Stimulated activated CD8-positive, alpha-beta memory T cell treated with anti-CD3 and anti-CD28 coated beads, Interleukin-15, amount 100 ng/mL, for 4 hours (primary cell): ENCODE measurements at regions not wholly inside any gene's neighbourhood (a gene's known extent, or its start where the extent isn't known, plus 50 kb on each side); places are given as distances from the start of the nearest gene placed in this dataset.

Experiments
- DNase-seq, 2 donors: peaks; one replicate each; pipeline ENCODE4 v3.0.0-alpha.2; 2020; ENCODE audit warnings: low read depth in 2 of 2

DNA sequence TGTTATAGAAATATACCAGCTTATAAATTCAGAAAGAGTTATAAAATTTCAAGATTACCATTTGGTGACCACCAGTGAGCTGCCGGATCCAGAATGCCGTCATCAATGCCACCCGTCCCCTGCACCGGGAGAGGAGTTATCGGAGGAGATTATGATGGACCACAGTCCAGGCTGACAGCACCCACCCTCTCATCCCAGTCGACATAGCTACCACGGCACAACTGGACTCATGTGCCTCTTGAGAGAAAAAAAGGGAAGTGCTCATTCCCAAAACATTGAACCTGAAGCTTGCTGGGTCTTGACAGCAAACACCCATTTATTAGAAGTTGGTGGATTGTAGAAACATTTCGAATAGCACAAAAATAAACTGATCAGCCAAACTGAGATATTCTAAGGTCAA lies 1331.5 kb downstream of the TBC1D22A start:
- DNase-seq = no peak

- no peak for DNase-seq
Observed at GRCh38 chr22:48092866-48093265, 1330.4 kb downstream of the TBC1D22A start.

DNA sequence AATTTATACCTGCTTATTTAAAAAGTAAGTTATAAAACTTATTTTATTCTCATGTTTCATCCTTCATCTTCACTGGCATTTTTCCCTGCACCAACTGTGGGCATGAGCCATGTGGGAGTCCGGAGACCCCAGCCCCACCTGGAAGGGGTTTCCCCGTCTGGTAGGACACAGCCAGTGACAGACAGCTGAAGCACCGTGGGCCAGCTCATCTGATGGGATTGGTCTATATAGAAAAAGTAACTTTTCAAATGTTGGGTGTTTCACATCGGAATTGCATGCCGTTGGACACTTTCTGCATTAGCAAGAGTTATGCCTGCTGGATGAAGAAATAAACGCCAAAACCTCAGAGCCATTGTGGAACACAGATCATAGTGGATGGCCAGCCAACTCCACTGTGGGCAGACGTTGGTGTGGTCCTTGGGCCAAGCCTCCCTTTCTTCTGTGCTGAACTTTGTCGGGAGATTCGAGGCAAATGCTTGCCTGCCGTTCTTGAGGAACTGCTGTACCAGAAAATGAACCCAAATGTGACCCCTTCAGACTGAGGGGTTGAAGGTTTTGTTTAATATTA lies 1329.3 kb downstream of the TBC1D22A start:
- no peak for DNase-seq

DNA sequence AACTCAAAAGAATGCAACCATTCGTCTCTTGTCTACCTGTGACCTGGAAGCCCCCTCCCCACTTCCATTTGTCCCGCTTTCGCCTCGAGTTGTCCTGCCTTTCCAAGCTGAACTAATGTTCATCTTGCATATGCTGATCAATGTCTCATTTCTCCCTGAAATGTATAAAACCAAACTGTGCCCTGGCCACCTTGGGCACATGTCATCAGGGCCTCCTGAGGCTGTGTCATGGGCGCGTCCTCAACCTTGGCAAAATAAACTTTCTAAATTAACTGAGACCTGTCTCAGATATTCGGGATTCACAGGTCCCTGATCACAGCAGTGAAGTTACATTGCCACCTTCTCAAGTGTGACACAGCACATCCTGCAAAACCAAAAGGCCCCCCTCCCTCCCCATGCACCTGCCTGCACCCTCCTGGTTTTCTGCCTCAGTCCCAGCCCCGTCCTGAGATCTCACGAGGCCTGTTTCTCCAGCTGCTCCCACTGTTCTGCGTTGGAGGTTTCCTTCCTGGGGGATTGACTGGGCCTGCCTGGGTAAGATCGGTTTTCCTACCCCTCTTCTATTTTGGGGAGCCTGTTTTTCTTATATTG lies 1328.7 kb downstream of the TBC1D22A start:
- no peak for DNase-seq

DNA sequence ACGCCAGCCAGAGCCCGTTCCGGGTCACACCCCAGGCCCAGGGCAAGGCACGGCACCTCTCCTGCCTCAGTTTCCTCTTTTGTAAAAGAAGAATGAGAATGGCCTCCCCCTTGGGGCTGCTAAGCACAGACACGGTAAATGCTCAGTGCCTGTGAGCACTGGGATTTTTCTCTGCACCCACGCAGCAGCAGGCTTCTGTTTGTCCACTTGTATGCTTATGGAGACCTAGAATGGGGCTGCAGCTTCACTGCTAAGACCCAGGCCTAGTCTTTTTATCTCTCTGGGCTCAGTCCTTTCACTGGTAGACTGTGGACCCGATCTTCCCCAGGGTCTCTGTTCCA lies 1327.9 kb downstream of the TBC1D22A start:
- no peak for DNase-seq

- DNase-seq = no peak
Observed at GRCh38 chr22:48089601-48090331, 1327.3 kb downstream of the TBC1D22A start.

DNA sequence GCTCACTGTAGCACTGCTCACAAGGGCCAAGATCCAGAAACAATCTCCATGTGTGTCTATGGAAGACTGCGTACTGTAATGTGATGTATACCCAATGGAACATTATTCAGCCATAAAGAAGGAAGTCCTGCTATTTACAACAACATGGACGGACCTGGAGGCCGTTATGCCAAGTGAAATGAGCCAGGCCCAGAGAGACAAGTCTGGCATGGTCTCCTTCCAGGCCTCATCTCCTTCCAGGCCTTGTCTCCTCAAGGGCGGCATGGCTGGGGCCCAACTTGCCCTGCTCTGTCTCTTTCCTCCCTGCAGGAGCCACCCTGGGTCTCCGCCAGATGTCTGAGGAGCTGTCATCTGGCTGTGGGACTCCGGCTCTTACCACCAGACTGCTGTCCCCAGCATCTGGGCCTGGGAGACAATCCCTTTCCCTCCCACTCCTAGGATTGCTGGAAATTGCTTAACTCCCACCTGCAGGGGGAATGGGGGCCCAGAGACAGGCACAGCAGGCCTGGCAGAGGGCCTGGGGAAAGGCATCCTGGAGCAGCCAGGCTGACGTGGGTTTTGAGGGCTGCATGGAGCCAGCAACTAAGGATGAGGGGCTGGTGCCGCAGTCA lies 1326.6 kb downstream of the TBC1D22A start:
- DNase-seq = no peak

DNA sequence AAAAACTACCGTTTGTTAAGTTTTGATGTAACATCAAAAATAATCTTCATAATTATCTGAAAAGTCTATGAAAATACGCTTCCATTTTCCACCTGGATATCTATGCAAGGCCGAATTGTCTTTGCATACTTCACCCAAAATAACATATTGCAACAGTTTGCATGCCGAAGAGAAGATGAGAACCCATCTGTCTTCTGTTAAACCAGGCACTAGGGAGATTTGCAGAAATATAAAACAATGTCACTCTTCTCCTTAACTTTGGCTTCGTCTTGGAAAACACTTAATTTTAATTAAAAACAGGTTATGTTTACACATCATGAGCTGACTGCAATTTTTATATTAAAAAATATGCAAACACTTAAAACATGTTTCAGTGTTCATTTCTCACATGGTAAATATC lies 1325.8 kb downstream of the TBC1D22A start:
- no peak for DNase-seq

DNA sequence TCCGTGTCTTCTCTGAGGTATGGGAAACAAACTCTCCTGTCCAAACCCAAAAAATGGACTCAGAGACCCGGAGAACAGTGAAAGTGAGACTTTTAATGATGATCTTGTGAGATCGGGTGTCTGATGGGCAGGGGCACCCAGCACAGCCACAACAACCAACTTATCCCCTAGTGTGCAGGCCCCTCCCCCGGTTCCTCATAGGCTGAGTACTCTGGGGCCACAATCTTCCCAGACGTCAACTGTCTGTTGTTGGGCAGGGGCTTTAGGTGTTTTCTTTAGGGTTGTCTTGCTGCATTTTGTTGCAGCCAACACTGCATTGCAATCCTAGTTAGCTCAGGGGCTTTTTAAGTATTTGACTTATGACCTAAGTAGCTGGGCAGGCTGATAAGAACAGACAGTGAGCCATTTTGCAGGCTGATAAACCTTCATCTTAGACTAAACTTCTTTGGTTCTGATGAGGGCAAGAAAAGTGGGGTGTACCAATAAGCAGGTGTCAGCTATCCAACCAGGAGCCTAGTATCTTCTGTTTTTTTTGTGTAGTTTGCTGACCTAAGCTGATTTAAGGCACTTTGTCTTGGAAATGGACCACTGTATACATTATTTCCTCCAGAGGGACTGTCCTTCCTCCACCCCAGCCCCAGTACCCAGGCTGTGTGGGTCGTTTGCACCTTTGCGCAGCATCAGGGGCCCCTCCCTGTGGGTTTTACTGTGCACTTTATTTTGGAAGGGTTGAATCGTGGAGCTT lies 1323.6 kb downstream of the TBC1D22A start:
- DNase-seq = no peak

DNA sequence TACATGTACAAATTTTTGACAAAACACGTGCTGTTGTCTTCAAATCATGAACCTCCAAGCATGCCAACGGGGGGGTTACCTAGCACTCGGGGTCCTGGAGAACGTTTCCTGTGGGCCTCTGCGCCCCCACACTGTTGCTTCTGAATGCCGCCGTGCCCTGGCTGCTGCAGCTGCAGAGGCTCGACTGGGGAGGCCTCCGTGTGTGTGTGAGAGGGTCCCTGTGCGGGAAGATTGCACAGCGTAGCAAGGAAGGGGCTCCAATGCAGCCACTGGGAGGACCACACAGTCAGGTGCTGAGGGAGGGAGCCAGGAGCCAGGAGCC lies 1322.2 kb downstream of the TBC1D22A start:
- no peak for DNase-seq

DNA sequence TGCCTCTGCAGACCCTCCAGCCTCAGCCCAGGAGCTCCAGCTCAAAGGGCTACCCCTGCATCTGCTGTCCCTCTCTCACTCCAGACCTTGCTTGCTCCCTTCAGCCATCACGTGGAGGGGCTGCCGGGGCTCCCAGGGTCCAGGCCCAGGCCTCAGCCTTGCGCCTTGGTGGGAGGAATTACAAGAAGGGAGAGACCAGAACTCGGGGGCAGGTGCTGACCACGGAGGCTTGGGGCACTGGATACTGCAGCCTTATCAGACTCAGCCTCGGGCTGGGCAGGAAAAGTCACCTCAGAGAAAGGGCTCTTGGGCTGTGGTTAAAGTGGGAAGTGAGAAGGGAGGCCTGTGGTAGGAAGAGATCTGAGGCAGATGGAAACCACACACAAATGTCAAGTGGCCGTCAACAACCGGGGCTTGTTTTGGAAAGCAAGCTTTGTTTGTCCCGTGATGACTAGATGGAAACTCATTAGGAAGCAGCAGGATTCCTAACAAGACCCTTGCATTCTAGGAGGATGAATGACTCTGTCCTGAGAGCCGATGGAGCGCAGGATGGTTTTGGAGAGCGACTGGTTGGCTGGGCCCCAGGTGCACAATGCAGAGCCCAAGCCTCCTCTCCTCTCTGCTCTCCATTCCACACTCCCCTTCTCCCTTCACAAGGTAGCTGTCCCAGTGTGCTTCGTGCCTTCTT lies 1321.7 kb downstream of the TBC1D22A start:
- no peak for DNase-seq

GRCh38 chr22:48083502-48083901 lies 1321.1 kb downstream of the TBC1D22A start:
- no peak for DNase-seq

DNA sequence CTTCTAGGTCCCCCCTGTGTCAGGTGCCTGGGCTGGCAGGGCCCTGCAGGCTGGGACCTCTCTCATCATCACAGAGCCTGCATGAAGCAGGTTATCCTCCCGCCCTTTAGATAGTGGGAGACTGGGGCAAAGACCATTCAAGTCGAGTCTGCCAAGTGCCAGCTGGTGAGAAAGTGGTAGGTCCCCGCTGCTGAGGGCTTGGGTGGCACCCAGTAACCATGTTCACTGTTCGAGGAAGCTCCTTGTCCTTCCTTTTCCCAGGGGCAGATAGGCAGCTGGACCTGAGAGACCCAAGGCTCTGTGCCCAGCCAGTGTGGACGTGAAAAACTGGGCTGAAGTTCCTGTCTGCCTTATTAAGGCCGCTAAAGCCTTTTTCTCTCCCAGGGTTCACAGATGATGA lies 1319.8 kb downstream of the TBC1D22A start:
- DNase-seq = no peak

DNA sequence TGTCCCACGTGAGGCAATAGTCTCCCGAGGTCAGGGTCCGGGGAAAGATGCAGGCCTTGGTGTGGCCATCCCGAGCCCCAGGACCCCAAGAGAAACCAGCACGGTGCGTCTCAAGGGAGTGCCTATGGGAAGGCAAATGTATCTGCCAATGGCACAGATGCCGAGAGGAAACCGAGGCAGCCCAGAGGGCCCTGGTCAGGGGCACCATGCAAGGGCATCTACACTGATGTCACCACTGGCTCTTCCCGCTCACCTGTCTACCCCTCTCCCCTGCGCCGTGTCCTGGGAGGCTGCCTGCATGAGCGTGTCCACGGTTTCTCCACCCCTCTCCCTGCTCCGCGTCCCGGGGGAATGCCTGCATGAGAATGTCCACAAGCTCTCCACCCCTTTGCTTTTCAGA lies 1318.8 kb downstream of the TBC1D22A start:
- no peak for DNase-seq

DNA sequence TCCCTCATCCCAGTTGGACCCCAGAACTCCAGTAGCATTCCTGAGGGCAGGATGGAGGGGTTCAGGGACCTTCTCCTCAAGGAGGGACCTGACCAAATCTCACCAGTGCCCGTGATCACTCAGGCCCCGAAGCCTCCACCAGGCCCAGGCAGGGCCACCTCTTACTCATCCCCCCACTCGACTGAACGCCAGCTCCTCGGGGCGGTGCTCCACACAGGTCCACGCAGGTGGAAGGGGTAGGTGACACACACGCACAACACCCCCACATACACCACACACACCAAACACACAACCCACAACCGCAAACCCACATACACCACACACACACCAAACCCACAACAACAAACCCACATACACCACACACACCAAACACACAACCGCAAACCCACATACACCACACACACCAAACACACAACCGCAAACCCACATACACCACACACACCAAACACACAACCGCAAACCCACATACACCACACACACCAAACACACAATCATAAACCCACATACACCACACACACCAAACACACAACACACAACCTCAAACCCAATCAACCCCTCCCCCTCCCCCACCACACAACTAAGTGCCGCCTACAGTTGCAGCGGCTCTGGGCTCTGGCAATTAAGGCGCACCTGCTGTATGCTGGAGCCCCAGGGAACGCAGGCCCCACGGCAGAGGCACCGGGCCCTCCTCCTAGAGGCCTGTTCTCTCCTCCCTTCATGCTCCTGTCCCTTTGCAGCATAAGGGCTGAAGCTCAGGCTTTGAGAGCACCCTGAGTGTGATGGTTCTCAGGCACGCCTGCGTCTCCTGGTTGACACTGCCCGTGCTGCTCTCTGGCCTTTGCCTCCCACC lies 1318.1 kb downstream of the TBC1D22A start:
- DNase-seq = no peak

DNA sequence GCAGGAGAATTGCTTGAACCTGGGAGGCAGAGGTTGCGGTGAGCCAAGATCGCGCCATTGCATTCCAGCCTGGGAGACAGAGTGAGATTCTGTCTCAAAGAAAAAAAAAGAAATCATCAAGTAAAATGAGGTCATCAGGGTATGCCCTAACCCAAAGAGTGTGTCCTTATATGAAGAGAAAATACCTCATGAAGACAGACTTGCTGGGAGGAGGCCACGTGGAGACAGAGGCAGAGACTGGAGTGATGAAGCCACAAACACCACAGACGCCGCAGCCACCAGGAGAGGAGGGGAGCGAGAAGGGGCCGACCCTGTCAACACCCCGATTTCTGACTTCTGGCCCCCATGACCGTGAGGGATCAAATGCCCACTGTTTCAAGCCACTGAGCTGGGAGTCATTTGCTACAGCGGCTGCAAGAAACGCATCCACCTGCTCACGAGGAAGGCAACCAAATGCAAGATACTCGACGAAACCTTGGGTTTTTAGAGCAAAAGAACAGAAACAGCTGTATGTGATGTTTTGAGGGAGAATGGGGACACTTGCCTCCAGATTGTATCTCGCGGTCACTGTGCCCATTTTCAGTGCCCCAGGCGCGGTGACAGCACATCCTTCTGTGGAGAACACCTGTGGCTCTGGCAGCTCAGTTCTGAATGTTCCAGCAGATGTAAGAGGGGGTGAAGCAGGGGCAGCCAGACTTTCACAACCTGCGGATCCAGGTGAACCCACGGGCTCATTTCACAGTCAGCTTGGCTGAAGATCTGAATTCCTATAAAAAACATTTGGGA lies 1317.2 kb downstream of the TBC1D22A start:
- no peak for DNase-seq

- no peak for DNase-seq
Observed at GRCh38 chr22:48078825-48079224, 1316.4 kb downstream of the TBC1D22A start.

GRCh38 chr22:48077699-48078098 lies 1315.2 kb downstream of the TBC1D22A start:
- no peak for DNase-seq

DNA sequence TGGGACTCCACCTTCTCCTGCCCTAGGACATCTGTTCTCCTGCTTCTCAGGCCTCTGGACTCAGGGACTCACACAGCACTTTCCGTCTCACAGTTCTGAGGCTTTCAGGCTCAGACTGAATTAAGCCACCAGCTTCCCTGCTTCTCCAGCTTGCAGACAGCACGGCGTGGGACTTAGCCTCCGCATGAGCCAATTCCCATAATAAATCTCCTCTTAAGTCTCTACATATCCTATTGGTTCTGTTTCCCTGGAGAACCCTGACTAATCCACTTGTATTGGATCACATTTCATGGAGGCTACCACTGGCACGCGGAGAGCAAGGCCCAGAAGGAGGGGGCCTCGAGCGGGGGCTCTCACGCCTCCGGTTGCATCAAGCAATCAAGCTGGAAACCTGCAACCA lies 1313.6 kb downstream of the TBC1D22A start:
- DNase-seq = no peak

DNA sequence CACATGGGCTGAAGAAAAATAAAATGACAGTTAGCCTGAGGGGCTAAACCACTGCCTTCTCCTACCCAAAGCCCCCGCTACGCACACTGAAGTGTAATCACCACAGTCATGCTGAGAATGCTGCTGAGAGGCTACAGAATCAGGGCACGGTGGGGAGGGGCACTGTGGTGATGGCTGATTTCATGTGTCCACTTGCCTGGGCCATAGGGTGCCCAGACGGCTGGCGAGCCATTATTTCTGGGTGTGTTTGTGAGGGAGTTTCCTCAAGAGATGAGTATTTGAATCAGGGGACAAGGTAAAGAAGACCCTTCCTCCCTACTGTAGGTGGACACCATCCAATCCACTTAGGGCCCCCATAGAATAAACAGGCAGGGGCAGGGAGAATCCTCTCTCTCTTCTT lies 1313.2 kb downstream of the TBC1D22A start:
- DNase-seq = no peak
